ENCODE measurements at regions not wholly inside any gene's neighbourhood (a gene's known extent, or its start where the extent isn't known, plus 50 kb on each side); places are given as distances from the start of the nearest gene placed in this dataset.

- TF ChIP-seq GATA2 (IDR thresholded peaks at IDR 0.05; ENCODE audit: low read depth, low read length) (no peak), GATA3 (IDR thresholded peaks at IDR 0.05; ENCODE audit: low read depth, low read length) (no peak)
These were observed 383.2 kb upstream of the DCN start for GRCh38 chr12:91565846-91566245.
